ENCODE measurements at regions not wholly inside any gene's neighbourhood (a gene's known extent, or its start where the extent isn't known, plus 50 kb on each side); places are given as distances from the start of the nearest gene placed in this dataset.
A peak's percentile ranks its signal among the peaks of the same experiment; 100 is the strongest.
"Not testable (repeated sequence)": the region's sequence is repeated elsewhere in the genome, so short reads cannot be mapped to it uniquely, and the experiment has no call there.

GRCh38 chr5:72647806-72648205 lies 140.6 kb upstream of the ZNF366 start:
- peak; percentile 16 to 32 for DNase-seq

GRCh38 chr5:72646246-72646866 lies 139.1 kb upstream of the ZNF366 start:
- no peak for DNase-seq

DNA sequence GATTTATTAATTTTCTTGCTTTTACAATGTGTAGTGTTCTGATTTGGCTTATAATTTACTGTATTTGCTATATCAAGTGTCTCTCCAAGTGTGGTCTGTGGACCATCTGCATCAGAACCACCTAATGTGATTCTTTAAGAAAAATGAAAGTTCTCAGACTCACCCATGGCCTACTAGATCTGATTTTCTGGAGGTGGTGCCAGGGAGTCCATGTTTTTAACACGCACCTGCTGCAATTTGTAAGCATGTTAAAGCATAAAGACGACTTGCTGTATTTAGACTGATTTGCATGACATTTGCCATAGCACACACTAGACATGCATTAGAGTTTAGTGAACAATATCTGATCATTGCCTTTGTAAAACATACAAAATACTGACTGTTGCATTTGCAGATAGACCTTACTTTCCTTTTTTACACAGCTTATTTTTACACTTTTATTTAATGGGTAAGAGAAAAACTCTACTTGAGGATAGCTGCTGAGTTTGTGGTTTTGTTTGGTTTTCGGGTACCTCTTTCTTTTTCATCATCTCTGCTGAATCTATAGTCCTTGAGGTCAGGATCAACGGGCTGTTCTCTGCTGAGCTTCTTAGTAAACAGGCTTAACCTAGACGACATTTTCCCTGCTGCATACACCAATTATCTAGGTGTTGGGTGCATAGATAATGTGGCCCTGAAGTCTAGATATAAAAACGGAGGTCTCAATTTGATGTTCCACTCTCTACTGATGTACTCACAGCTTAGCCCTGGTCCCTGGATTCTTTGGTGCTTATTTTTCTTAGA lies 138.0 kb upstream of the ZNF366 start:
- peak; percentile 40 to 58 for DNase-seq

DNA sequence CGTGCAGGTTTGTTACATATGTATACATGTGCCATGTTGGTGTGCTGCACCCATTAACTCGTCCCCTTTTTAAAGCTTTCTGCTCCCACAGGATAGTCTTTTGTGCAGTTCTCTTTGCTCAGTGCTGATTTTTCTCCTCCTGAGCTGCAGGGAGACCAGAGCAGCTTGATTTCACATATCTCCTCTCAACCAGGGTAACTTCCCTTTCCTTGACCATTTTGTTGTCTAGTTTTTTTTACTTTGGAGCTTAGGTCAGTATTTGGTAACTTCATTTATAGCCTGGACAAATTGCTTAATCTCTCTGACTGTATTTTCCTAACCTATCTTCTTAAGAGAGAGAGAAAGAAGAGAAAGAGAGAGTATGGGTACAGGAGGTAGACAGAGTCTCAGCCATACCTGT lies 137.1 kb upstream of the ZNF366 start:
- no peak for DNase-seq

DNA sequence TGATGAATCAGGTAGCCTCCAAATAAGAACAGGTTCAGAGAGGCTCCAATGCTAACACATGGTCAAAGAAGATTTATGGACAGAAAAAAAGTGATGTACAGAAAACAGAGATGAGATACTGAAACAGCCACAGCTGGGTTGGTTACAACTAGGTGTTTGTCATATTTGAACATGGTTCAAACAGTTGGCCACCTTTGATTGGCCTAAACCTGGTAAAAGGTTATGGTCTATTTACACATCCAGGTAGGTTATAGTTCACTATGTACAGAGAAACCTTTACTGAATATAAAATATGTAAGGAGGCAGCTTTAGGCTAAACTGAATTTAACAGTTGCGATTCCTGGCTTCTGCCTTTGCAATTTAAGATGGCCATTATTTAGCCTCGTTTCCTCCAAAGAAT lies 134.0 kb upstream of the ZNF366 start:
- DNase-seq = no peak

GRCh38 chr5:72637058-72637457 lies 129.8 kb upstream of the ZNF366 start:
- no peak for DNase-seq

DNA sequence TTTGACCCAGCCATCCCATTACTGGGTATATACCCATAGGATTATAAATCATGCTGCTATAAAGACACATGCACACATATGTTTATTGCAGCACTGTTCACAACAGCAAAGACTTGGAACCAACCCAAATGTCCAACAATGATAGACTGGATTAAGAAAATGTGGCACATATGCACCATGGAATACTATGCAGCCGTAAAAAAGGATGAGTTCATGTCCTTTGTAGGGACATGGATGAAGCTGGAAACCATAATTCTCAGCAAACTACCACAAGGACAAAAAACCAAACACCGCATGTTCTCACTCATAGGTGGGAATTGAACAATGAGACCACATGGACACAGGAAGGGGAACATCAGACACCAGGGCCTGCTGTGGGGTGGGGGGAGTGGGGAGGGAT lies 129.4 kb upstream of the ZNF366 start:
- not testable (repeated sequence) for DNase-seq

DNA sequence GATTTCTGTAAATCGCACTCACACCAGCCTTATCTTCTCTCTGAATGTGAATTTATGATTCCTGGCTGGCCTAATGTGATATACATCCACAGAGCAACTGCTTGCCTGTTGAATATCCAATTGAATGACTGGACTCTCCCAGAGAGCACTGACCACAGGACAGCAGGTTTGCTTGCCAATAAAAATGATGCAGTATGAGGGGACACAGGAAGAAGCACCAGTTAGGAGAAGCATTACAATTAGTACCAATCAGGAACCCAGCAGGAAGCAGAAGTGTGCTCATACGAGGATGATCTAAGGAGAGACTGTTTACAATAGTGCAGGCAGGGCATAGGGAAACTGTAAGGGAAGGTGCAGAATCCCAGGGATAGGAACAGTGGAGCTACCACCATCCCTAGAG lies 127.2 kb upstream of the ZNF366 start:
- no peak for DNase-seq

GRCh38 chr5:72633649-72634048 lies 126.4 kb upstream of the ZNF366 start:
- no peak for DNase-seq

DNA sequence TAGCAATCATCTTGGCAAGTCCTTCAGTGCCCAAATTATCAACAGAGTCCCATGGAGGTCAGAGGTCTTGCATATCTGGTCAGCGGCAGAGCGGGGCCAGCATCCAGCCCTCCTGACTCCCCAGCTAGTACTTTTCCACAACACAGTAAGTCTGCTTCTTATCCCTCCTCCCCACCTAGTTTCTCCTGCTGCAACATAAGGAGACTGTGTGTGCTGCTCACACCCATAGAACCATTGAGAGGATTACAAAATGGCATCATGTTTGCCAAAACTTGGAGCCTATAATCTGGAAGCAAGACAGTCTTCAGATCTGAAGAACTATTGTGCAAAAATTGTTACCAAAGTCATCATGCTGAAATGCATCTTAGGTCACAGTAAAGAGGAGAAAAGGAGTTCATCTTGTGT lies 125.8 kb upstream of the ZNF366 start:
- DNase-seq = no peak

GRCh38 chr5:72630721-72631120 lies 123.5 kb upstream of the ZNF366 start:
- DNase-seq = no peak

DNA sequence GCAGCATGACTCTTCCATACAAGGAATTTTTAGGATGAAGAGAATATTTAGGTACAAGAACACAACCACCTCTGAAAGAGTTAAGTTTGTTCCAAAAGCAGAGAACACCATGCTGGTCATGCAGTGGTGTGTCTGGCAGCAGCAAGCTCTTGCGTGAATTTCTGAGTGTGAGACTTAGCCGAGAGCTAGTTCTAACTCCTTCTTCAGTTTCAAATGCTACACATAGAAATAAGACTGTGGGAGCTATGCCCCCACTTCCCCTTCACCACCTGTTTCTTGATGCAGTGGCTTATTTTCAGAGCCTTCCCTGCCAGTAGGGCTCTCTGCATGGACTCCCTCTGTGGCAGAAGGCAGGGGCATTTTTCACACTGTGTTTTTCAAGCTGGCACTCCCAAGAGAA lies 122.9 kb upstream of the ZNF366 start:
- DNase-seq = no peak

DNA sequence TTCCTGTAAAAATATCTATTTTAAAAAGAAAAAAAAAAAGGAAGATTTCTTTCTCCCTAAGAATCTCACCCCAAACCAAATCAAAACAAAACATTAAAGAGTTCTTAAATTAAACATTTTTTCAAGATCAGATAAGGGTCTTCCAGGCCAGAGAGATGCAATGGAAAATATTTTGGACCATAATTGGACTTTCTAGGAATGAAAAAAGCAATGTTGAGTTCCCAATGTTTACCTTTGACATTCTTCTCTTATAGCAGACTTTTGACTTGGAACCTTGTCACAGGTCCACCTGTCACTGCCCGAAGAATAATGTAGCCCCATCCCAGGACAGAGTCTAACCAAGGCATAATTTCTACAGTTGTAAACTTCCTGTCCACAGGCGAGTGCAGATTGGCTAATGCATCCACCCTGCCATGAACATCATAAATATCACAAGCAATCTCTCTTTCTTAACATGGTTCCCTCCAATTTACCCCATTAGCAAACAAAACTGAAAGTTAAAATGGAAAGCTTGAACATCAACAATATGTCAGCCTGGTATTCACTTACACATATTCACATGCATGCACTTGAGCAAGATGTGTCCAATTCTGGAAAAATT lies 121.7 kb upstream of the ZNF366 start:
- no peak for DNase-seq

- DNase-seq = no peak
Measured at GRCh38 chr5:72625332-72625731, 118.1 kb upstream of the ZNF366 start.

- no peak for DNase-seq
Measured at GRCh38 chr5:72624641-72625236, 117.5 kb upstream of the ZNF366 start.

- DNase-seq = no peak
Measured at GRCh38 chr5:72623936-72624335, 116.7 kb upstream of the ZNF366 start.

DNA sequence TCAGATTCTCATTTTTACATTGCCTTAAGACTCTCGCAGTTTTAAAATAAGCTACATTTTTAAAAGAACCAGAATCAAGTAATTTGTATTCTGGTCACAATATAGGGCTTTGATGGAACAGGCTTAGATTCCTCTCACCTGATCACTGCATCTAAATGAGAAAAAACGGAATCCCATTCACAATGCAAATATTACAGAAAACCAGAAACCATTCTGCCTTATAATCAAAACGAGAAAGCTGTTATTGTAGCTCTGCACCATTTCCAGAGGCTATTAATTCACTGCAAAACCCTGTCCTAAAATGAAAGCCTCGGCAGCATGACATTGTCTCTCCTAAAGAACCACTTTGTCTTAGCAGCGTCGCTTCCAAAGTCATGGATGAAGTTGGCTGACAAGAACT lies 116.1 kb upstream of the ZNF366 start:
- no peak for DNase-seq

- DNase-seq = no peak
Measured at GRCh38 chr5:72622170-72622760, 115.1 kb upstream of the ZNF366 start.

- no peak for DNase-seq
Measured at GRCh38 chr5:72621576-72621975, 114.4 kb upstream of the ZNF366 start.

DNA sequence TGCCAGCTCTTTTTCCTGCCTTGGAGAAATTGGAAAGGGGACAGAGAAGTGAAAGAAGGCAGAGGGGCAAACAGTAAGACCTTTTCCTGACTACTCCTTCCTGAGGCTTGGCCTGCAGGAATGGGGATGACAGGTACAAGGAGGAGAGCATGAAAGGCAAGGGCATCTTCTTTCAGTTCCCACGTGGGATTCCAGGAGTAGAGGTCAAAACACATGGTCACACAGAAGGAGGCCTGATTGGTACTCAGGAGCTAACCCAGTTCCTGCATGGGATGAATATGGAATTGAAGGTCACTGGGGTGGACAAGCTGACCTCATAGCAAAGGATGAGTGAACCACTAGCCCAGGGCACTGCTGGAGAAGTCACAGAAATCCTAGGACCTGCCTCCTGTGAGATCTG lies 112.5 kb upstream of the ZNF366 start:
- no peak for DNase-seq

DNA sequence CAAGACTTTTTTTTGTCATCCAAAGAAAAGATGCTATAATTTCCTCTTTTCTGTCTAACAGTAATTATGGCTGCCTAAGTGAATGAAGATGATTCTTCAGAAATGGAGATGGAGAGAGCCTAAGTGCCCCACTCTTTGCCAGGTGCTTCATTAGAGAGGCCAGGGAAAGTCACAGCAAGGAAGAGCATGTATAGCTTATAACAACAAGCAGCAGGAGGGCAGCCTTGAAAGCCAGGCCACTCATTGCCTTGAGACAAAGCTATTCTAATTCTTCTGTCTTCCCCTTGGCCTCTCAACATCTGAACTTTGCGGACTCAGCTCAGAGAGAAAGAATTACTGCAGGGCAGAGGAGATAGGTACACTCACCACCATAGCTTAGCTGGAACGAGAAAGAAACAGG lies 112.0 kb upstream of the ZNF366 start:
- DNase-seq = no peak

DNA sequence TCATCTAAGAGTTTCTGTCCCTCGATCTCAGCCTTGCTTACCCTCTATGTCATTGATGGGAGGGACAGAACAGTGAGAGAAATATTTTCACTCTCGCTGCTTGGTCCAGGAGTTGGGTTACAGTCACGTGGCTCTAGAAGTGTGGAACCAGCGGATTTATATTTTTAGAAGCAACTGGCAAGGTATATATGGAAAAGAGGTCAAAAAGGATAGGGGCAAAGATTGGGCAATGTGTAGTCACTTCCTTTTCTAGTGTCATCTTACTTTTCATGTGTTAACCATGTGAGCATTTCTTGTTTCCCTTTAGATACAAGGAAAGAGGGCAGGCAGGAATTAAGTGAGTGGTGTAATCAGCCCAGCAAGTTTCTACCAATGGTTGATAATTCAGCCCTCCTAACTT lies 111.5 kb upstream of the ZNF366 start:
- DNase-seq = no peak

DNA sequence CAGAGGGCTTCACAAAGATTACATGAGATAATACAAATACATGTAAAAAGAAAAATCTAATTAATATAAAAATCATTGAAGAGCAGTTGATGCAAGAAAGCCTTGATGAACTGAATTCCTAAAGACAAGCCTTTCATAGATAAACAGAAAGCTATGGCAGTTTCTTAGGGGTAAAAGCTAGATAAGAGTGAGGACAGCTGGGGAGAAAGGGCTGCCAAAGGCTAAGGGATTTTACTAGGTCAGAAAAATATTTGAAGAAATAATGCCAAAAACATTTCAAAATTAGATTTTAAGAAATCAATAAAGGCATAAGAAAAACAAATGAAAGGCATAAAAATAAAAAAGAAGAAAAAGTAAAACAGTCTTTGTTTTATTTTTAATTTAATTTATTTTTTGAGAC lies 107.9 kb upstream of the ZNF366 start:
- no peak for DNase-seq

DNA sequence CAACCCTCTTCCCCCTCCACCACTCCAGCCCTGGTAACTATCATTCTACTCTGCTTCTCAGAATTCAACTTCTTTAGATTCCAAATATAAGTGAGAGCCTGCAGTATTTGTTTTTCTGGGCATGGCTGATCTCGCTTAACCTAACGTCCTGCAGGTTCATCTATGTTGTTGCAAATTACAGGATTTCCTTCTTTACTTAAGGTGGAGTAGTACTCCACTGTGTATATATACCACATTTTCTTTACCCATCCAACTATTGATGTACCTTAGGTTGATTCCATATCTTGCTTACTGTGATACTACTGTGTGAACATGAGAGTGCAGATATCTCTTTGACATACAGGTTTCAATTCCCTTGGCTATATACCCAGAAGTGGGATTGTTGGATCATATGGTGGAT lies 106.3 kb upstream of the ZNF366 start:
- no peak for DNase-seq
